GM10266 (cell line): ENCODE measurements at regions not wholly inside any gene's neighbourhood (a gene's known extent, or its start where the extent isn't known, plus 50 kb on each side); places are given as distances from the start of the nearest gene placed in this dataset.

ENCODE experiments used
- DNase-seq: peaks from one replicate; pipeline ENCODE4 v3.0.0; 2012; ENCODE audit errors: extremely low spot score
- TF ChIP-seq, protein P1 (sequence below): IDR thresholded peaks from 2 replicates; pipeline ENCODE4 v1.5.1; 2012; ENCODE audit warnings: mild to moderate bottlenecking, low read depth; ENCODE audit not compliant: control insufficient read depth, insufficient read depth; ENCODE audit errors: missing control alignments

DNA sequence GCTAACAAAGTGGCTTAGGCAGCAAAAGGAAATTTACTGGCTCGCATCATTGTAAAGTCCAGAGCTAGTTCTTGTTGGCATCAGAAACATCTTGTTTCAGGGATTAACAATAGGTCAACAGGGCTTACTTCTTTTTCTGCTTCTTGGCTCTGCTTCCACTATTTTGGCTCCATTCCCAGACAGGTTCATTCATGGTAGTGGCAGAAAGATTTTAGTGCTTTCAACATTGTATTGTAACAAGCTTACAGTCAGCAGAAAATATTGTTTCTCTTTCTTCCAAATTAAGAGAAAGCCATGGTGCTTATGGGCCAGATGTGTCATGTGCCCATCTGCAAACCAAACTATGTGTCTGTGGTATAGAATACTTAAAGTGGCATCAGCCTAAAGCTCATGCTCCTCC is 315.6 kb downstream of the RAB38 start:
- no peak for DNase-seq
- TF ChIP-seq, protein P1, sequence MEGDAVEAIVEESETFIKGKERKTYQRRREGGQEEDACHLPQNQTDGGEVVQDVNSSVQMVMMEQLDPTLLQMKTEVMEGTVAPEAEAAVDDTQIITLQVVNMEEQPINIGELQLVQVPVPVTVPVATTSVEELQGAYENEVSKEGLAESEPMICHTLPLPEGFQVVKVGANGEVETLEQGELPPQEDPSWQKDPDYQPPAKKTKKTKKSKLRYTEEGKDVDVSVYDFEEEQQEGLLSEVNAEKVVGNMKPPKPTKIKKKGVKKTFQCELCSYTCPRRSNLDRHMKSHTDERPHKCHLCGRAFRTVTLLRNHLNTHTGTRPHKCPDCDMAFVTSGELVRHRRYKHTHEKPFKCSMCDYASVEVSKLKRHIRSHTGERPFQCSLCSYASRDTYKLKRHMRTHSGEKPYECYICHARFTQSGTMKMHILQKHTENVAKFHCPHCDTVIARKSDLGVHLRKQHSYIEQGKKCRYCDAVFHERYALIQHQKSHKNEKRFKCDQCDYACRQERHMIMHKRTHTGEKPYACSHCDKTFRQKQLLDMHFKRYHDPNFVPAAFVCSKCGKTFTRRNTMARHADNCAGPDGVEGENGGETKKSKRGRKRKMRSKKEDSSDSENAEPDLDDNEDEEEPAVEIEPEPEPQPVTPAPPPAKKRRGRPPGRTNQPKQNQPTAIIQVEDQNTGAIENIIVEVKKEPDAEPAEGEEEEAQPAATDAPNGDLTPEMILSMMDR, result no peak

DNA sequence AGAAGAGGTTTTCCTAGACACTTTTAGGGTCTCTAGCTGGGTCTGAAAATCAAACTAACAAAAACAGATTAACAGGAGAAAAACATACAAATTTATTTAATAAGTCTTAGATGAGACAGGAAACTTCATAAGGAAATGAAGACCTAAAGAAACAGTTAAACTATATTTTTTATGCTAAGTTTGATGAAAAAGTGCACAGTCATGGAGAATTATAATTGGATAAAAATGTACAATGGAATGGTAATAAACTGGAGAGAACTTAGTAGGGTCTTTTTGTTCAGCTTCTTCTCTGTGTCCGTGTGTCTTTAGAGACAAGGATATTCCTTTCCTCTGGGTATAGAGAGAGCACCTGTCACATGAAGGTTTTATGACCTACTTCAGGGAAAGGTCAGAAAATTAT is 323.4 kb downstream of the RAB38 start:
- no peak for DNase-seq
- TF ChIP-seq, protein P1, result no peak

DNA sequence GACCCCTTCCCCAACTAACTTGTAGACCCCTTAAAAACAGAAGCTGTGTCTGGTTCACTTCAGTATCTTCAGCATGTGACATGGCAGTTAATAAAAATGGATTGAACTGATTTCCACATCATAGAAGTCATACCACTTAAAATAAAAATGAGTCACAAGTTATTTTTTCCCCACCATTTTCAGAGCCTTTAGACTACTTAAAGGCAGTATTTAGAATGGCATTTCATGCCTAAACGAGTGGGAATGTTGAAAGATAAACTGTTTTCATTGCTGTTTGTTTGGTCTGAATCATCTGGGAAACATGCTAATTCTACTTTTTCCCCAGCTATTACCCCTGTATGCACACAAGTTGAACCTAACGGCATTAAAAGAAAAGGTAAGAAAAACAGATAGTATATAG is 324.0 kb downstream of the RAB38 start:
- TF ChIP-seq, protein P1, result no peak
- no peak for DNase-seq

DNA sequence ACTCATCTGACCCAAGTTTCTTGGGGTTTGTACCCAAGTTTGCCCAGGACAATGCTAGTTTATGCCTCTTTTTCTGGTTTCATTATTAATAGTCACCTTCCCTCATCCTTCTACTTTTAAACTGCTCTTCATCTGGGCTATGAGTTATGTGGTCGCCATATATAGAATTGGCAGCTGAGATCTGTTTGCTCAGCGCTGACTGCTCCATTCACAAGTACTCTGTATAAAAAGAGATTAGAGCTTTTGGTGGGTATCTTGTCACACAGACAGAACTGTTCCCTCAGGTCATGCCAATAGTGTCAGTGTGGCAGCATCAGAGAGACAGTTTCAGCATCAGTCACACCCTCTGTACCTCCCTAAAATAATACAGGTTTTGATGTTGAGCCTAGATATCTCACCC is 326.0 kb downstream of the RAB38 start:
- TF ChIP-seq, protein P1, result no peak
- DNase-seq, result no peak

DNA sequence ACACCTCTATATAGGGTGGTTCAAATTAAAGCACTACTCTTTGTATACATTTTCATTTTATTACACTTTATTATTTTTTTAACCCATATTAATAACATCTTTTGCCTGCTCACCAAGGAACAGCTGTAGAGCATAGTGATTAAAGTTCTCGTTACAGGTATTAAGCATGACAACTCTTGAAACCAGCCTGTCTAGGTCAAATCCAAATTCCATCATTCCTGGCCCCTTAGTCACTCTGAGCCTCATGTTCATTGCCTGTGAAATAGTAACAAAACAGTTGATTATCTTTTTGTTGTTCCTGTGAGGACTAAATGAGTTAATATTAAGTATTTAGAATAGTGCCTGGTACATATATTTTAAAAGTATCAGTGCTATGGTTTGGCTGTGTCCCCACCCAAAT is 334.5 kb downstream of the RAB38 start:
- TF ChIP-seq, protein P1, result no peak
- no peak for DNase-seq

DNA sequence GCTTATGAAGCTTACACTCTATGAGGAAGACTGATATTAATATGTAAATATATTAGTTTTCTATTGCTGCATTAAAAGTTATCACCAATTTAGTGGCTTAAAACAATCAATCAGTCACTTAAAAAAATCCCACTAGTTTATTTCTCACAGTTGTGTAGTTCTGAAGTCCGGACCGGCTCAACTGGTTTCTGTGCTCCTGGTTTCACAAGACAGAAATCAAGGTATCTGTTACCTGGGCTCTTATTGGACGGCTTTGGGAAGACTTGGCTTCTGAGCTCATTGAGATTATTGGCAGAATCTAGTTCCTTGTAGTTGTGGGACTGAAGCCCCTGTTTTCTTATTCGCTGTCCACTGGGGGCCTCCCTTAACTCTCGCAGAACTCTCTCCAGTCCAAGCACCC is 343.0 kb downstream of the RAB38 start:
- TF ChIP-seq, protein P1, result no peak

DNA sequence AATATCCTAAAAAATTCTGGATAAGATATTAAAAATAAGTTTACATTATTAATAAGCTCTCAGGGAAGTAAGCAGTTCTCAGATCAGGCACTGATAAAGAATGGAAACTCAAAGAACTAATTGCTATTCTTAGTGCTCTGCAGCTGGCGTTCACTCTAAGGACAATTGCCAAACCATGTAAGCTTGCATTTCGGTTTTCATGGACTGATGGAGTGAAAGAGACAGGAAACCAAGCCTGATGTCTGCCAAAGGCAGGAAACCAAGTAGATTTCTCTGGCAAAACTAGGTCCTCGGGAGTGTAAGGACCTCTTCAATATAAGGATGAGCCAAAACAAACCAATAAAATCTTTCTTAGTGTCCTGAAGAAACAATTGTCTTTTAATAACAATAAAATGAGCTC is 355.2 kb downstream of the RAB38 start:
- TF ChIP-seq, protein P1, result no peak
- no peak for DNase-seq

More for the DNA sequence above, 343.0 kb downstream of the RAB38 start:
- DNase-seq, result no peak
